ENCODE measurements at regions not wholly inside any gene's neighbourhood (a gene's known extent, or its start where the extent isn't known, plus 50 kb on each side); places are given as distances from the start of the nearest gene placed in this dataset.

GRCh38 chr22:48941903-48942575 lies 885.6 kb downstream of the BRD1 start:
- TF ChIP-seq TAF1 (IDR thresholded peaks at IDR 0.05; ENCODE audit: low read depth, low read length) (no peak), POLR2A (IDR thresholded peaks at IDR 0.05; ENCODE audit: low read depth, low read length) (no peak), POLR2AphosphoS5 (IDR thresholded peaks at IDR 0.05; ENCODE audit: low read depth, low read length) (no peak)

Measured in GM12891 (cell line).